ENCODE measurements at regions not wholly inside any gene's neighbourhood (a gene's known extent, or its start where the extent isn't known, plus 50 kb on each side); places are given as distances from the start of the nearest gene placed in this dataset.

- no peak overlapping the region for H3K4me3 ChIP-seq (ENCODE audit: low read depth, low read length)
- no peak for TF ChIP-seq CTCF (IDR thresholded peaks at IDR 0.05; ENCODE audit: low read depth, low read length, missing control alignments)
- DNase-seq (ENCODE audit: low read depth) = no peak
- in situ Hi-C loops (cut with HindIII; ENCODE audit: low sequenced_read_pairs) = loop anchor here (10.0 kb wide), 1 partner anchor 252 kb away; no protein-coding TSS in a partner anchor
Measured at GRCh38 chr14:100403105-100403504, 80.0 kb downstream of the SLC25A47 start.

- no peak for DNase-seq (ENCODE audit: low read depth)
- H3K4me3 ChIP-seq (ENCODE audit: low read depth, low read length) = no peak overlapping the region
- in situ Hi-C loops (cut with HindIII; ENCODE audit: low sequenced_read_pairs) = loop anchor here (10.0 kb wide), 1 partner anchor 251 kb away; no protein-coding TSS in a partner anchor
- TF ChIP-seq CTCF (IDR thresholded peaks at IDR 0.05; ENCODE audit: low read depth, low read length, missing control alignments) = no peak
Measured at GRCh38 chr14:100403802-100404365, 80.7 kb downstream of the SLC25A47 start.

- DNase-seq (ENCODE audit: low read depth) = no peak
- in situ Hi-C loops (cut with HindIII; ENCODE audit: low sequenced_read_pairs) = loop anchor here (10.0 kb wide), 1 partner anchor 250 kb away; no protein-coding TSS in a partner anchor
- no peak for TF ChIP-seq CTCF (IDR thresholded peaks at IDR 0.05; ENCODE audit: low read depth, low read length, missing control alignments)
- H3K4me3 ChIP-seq (ENCODE audit: low read depth, low read length) = no peak overlapping the region
Measured at GRCh38 chr14:100404419-100404818, 81.3 kb downstream of the SLC25A47 start.

GRCh38 chr14:100405760-100406455 lies 82.8 kb downstream of the SLC25A47 start:
- H3K4me3 ChIP-seq (ENCODE audit: low read depth, low read length) = no peak overlapping the region
- in situ Hi-C loops (cut with HindIII; ENCODE audit: low sequenced_read_pairs) = loop anchor here (10.0 kb wide), 1 partner anchor 249 kb away; no protein-coding TSS in a partner anchor
- TF ChIP-seq CTCF (IDR thresholded peaks at IDR 0.05; ENCODE audit: low read depth, low read length, missing control alignments) = no peak
- DNase-seq (ENCODE audit: low read depth) = no peak

- in situ Hi-C loops (cut with HindIII; ENCODE audit: low sequenced_read_pairs) = loop anchor here (10.0 kb wide), 1 partner anchor 248 kb away; no protein-coding TSS in a partner anchor
- no peak for TF ChIP-seq CTCF (IDR thresholded peaks at IDR 0.05; ENCODE audit: low read depth, low read length, missing control alignments)
- DNase-seq (ENCODE audit: low read depth) = no peak
- H3K4me3 ChIP-seq (ENCODE audit: low read depth, low read length) = no peak overlapping the region
Measured at GRCh38 chr14:100406505-100407131, 83.5 kb downstream of the SLC25A47 start.

- no peak for TF ChIP-seq CTCF (IDR thresholded peaks at IDR 0.05; ENCODE audit: low read depth, low read length, missing control alignments)
- H3K4me3 ChIP-seq (ENCODE audit: low read depth, low read length) = no peak overlapping the region
- in situ Hi-C loops (cut with HindIII; ENCODE audit: low sequenced_read_pairs) = loop anchor here (10.0 kb wide), 1 partner anchor 247 kb away; no protein-coding TSS in a partner anchor
- DNase-seq (ENCODE audit: low read depth) = no peak
Measured at GRCh38 chr14:100407376-100408102, 84.4 kb downstream of the SLC25A47 start.
